Astrocyte of the cerebellum (primary cell): ENCODE measurements at regions not wholly inside any gene's neighbourhood (a gene's known extent, or its start where the extent isn't known, plus 50 kb on each side); places are given as distances from the start of the nearest gene placed in this dataset.

Experiments used
- DNase-seq: peaks from one replicate; pipeline ENCODE4 v3.0.0-alpha.2; 2011; ENCODE audit warnings: low read depth
- H3K4me3 ChIP-seq: 2 replicates; pipeline ENCODE4 v1.5.1; 2011; ENCODE audit warnings: mild to moderate bottlenecking, low read depth, low read length, moderate library complexity
- in situ Hi-C: cut with HindIII; loops from 2 replicates; pipeline ENCODE4 v1.10.0; 2017; ENCODE audit warnings: low sequenced_read_pairs
- TF ChIP-seq, protein P1 (sequence below): IDR thresholded peaks from 2 replicates; pipeline ENCODE4 v1.5.1; 2012; ENCODE audit warnings: low read length, low read depth, moderate library complexity, mild to moderate bottlenecking; ENCODE audit errors: missing control alignments

DNA sequence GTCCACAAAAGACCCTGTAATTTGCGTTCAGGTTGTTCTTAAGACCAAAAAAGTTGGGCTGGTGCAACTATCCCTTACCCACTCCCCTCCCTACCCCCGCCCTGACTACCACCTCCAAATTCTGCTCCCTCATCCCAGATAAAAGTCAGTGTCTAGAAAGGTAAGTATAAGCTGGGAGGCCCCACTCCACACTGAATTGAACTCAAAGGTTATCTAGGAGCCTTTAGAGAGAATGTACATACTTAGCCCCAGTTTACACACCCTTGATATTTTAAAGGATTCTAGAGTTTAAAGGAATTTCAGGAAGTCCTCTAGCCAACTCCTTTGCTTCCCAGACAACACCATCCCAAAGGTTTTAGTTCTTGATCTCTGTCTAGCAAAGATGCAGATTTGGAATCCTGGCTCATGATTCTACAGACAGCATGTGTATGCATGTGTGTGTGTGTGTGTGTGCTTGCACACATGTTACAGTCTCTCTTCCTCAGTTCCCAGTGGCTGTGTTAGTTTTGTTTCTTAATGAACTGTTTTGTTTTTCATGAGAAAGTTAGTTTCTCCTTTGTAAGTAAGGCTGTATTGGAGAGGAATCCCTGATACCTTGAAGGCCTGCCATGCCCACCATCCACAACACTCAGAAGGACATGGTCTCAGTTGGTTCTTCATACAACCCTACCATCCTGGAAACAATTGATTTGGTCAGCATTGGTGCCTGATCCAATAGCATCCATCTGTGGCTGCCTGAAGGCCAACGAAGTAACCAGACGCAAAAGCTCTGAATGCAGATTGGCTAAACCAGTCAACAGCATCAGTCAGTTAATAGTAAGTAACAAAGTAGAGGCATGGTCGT lies 281.3 kb downstream of the SOX9 start:
- no peak overlapping the region for H3K4me3 ChIP-seq
- TF ChIP-seq, protein P1, sequence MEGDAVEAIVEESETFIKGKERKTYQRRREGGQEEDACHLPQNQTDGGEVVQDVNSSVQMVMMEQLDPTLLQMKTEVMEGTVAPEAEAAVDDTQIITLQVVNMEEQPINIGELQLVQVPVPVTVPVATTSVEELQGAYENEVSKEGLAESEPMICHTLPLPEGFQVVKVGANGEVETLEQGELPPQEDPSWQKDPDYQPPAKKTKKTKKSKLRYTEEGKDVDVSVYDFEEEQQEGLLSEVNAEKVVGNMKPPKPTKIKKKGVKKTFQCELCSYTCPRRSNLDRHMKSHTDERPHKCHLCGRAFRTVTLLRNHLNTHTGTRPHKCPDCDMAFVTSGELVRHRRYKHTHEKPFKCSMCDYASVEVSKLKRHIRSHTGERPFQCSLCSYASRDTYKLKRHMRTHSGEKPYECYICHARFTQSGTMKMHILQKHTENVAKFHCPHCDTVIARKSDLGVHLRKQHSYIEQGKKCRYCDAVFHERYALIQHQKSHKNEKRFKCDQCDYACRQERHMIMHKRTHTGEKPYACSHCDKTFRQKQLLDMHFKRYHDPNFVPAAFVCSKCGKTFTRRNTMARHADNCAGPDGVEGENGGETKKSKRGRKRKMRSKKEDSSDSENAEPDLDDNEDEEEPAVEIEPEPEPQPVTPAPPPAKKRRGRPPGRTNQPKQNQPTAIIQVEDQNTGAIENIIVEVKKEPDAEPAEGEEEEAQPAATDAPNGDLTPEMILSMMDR: no peak
- in situ Hi-C loops: no loop called here
- no peak for DNase-seq

DNA sequence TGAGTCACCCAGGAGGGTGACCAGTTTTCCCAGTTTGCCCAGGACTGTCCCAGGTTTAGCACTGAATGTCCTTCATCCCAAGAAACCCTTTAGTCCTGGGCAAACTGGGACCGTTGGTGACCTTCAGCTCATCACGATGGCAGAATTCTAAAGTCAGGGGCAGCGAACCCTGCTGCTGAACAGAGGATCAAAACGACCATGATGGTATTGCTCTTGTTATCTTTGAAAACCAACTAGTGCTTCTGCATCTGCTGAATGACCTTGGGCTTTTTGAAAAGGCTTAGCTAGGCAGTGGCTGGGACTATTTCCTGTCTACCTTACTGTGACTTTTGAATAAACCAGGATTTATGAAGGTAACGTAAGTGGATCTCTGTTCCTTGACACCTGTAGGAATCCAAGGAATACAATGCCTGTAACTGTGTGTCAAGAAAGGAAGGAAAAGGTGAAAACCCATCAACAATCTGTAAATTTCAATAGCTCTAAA lies 281.9 kb downstream of the SOX9 start:
- in situ Hi-C loops: no loop called here
- DNase-seq: no peak
- TF ChIP-seq, protein P1: no peak
- no peak overlapping the region for H3K4me3 ChIP-seq

DNA sequence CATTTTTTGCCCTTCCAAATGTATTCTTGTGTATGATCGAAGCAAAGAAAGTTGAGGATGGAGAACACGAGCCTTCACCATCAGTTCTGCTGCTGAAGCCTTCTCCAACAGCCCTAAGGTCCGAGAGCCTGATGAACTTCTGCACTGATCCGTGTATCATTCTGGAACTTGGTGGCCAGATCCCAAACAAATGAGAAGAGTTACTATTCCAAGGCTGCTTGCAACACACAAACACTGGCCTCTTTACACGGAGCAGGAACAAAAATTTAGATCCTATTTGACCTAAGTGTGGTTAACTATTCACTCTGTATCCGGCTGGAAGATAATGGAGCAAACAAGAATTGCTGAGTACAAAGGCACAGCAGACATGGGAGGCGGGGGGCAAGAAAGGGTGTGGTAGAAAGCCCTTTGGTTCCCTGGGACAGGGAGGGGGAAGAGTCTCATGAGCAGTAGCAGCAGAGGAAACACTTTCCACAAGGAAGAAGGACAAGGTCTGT lies 282.9 kb downstream of the SOX9 start:
- no peak for DNase-seq
- no peak overlapping the region for H3K4me3 ChIP-seq
- TF ChIP-seq, protein P1: no peak
- in situ Hi-C loops: no loop called here

DNA sequence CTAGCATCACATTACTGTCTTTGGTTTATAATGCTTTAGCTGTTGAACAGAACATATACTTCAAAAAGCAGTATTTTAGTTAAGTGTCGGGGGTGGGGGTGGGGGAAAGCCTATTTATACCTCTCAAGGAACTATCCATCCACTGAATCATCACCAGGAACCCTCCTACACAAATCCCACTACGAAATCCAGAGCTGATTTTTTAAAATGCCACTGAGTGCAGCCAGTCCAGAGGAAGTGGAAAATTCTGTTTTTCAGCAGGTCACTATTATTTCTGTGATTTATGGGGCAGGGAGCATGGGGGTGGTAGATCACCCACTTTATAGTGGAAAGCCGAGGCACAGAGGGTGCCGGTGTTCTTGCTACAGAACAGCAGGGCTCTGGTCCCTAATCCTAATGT lies 284.1 kb downstream of the SOX9 start:
- TF ChIP-seq, protein P1: no peak
- H3K4me3 ChIP-seq: no peak overlapping the region
- in situ Hi-C loops: loop anchor here (5.0 kb wide), 1 partner anchor 68 kb away; no protein-coding TSS in a partner anchor
- no peak for DNase-seq

DNA sequence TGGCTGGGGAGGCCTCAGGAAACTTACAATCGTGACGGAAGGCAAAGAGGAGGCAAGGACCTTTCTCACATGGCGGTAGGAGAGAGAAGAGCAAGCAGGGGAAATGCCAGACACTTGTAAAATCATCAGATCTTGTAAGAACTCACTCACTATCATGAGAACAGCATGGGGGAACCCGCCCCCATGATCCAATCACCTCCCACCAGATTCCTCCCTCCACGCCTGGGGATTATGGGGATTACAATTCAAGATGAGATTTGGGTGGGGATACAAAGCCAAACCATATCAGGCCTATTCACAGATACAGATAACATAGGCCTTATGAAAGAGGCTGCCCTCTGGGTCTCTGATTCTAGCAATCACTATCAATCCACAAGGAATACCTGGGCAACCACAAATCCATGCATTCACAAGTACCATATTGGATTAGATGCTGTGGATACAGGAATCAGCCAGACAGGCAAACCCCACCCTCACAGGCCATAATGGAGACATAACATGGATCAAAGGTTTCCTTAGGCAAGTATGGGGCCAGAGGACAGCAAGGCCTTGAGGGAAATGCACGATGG lies 284.9 kb downstream of the SOX9 start:
- DNase-seq: no peak
- in situ Hi-C loops: loop anchor here (5.0 kb wide), 1 partner anchor 68 kb away; no protein-coding TSS in a partner anchor
- TF ChIP-seq, protein P1: no peak
- H3K4me3 ChIP-seq: no peak overlapping the region

DNA sequence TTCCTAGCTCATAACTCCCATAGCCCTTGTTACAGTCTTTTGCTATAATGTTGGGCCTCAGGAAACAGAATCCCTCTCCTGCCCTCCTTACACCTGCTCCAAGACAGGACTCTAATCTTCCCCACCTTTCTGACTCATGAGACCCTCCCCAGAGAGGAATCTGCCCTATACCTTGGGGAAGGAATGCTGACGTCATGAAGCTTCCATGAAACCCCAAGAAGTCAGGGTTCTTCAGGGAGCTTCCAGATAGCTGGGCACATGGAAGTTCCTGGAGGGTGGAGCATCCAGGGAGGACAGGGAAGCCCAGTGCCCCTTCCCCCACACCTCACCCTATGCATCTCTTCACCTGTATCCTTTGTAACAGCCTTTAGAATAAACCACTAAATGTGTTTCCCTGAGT lies 285.7 kb downstream of the SOX9 start:
- in situ Hi-C loops: loop anchor here (5.0 kb wide), 1 partner anchor 69 kb away; no protein-coding TSS in a partner anchor
- DNase-seq: no peak
- TF ChIP-seq, protein P1: no peak
- no peak overlapping the region for H3K4me3 ChIP-seq
